Central memory CD8-positive, alpha-beta T cell (primary cell): ENCODE measurements at regions not wholly inside any gene's neighbourhood (a gene's known extent, or its start where the extent isn't known, plus 50 kb on each side); places are given as distances from the start of the nearest gene placed in this dataset.

Experiments
- ATAC-seq: fragments of 150-1000 bp; cut with Tn5 transposase; replicated peaks from 2 replicates; pipeline ENCODE4 v1.10.0; 2022; ENCODE audit warnings: mild to moderate bottlenecking, moderate FRiP score, moderate number of reproducible peaks; ENCODE audit not compliant: poor library complexity, severe bottlenecking; ENCODE audit errors: extremely low read depth
- DNase-seq, 2 donors: peaks; one replicate each; pipeline ENCODE4 v3.0.0; 2021; ENCODE audit warnings: low spot score in 2 of 2
- H3K27ac Mint-ChIP-seq: one replicate; pipeline ENCODE4 v1.8.0; 2022; ENCODE audit warnings: low read depth, mild to moderate bottlenecking, moderate library complexity, mixed read lengths
- H3K27me3 Mint-ChIP-seq: one replicate; pipeline ENCODE4 v1.8.0; 2022; ENCODE audit warnings: mixed read lengths
- H3K36me3 Mint-ChIP-seq: one replicate; pipeline ENCODE4 v1.8.0; 2022; ENCODE audit warnings: mild to moderate bottlenecking, moderate library complexity, mixed read lengths; ENCODE audit not compliant: insufficient read depth
- H3K4me1 Mint-ChIP-seq: one replicate; pipeline ENCODE4 v1.8.0; 2022; ENCODE audit warnings: mixed read lengths
- H3K4me3 Mint-ChIP-seq: one replicate; pipeline ENCODE4 v1.8.0; 2022; ENCODE audit warnings: mild to moderate bottlenecking, moderate library complexity, mixed read lengths
- H3K9me3 Mint-ChIP-seq: one replicate; pipeline ENCODE4 v1.8.0; 2022; ENCODE audit warnings: mixed read lengths

DNA sequence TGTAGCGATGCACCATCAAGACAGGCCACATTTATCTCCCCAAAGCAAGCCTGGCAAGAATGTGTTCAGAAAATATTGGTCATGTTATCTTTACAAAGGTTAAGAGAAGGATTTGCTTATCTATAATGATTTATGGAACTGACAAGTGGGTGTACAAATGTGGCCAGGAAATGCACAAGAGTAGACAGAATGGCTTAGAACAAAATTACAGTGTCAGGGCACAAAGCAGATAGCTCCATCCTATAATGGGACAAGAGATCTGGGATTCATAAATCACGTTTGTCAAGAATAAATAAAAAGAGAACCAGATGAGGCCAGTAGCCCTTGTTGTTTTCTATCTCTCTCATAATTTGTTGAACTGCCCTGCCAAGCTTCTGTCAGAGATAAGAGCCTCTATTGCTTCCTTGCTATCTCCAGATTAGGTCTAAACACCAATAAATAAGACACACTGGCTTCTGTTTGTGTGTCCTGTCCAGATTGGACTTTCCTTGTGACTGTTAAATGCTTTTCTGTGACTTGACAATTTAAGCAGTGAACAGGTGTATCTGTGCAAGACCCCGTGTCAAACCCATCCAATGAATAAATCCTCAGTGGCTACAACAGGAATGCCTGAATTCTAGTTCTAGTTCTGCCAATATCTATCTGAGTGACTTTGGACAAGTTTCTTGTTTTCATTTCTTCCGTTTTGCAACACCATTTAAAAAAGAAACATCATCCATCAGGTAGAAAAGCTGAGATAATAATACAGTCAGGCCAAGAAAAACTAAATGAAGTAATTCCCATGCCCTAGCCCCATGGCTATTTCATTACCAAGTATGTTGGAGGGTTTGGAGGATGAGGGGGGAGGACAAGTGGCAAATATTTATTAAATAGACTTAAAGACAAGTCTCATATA is 157.2 kb downstream of the DCLK3 start:
- H3K4me3 Mint-ChIP-seq: no peak overlapping the region
- H3K27ac Mint-ChIP-seq: no peak overlapping the region
- DNase-seq: no peak

DNA sequence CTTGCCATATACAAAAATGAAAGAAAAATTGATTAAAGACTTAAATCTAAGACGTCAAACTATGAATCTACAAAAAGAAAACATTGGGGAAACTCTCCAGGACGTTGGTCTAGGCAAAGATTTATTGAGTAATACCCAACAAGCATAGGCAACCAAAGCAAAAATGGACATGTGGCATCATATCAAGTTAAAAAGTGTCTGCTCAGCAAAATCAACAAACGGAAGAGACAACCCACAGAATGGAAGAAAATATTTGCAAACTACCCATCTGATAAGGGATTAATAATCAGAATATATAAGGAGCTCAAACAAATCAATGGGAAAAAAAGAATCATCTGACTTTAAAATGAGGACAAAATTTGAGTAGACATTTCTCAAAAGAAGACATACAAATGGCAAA is 160.9 kb downstream of the DCLK3 start:
- Mint-ChIP-seq H3K4me3 (no peak overlapping the region), H3K27me3 (peaks cover 36% of the 10 kb centered on the region), H3K36me3 (no peaks in the 10 kb centered on the region)

More for the DNA sequence above, 157.2 kb downstream of the DCLK3 start:
- H3K9me3 Mint-ChIP-seq: peaks cover 1% of the 10 kb centered on the region
- no peaks in the 10 kb centered on the region for H3K4me1 Mint-ChIP-seq
- peaks cover 28% of the 10 kb centered on the region for H3K27me3 Mint-ChIP-seq
- H3K36me3 Mint-ChIP-seq: no peaks in the 10 kb centered on the region
- ATAC-seq: no peak

DNA sequence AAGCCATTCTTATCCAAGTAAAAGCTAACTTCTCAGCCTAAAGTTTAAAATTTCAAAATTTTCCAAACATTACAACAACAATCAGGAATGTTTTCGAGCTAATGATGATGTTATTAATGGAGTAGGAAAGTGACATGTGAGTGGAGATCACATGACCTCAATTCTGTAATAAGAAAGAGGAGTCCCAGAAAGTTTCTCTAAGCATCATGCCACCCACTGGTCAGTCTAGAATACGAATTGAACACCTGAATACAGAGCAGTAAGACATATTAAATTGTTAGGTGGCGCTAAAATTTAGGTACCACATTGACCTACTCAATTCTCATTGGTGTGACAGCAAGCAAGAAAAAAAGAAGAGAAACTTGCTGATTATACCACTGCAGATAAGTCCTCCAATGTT is 163.9 kb downstream of the DCLK3 start:
- Mint-ChIP-seq H3K36me3 (no peaks in the 10 kb centered on the region), H3K4me3 (no peak overlapping the region)
- ATAC-seq: no peak

More for the DNA sequence above, 160.9 kb downstream of the DCLK3 start:
- no peaks in the 10 kb centered on the region for H3K4me1 Mint-ChIP-seq
- H3K9me3 Mint-ChIP-seq: no peaks in the 10 kb centered on the region
- DNase-seq: no peak
- no peak overlapping the region for H3K27ac Mint-ChIP-seq
- ATAC-seq: no peak

More for the DNA sequence above, 163.9 kb downstream of the DCLK3 start:
- Mint-ChIP-seq H3K27ac (no peak overlapping the region), H3K4me1 (no peaks in the 10 kb centered on the region), H3K27me3 (peaks cover 32% of the 10 kb centered on the region), H3K9me3 (no peaks in the 10 kb centered on the region)
- no peak for DNase-seq
